ENCODE measurements at regions not wholly inside any gene's neighbourhood (a gene's known extent, or its start where the extent isn't known, plus 50 kb on each side); places are given as distances from the start of the nearest gene placed in this dataset.

- no peak for DNase-seq (ENCODE audit: low read depth)
Observed at GRCh38 chr7:157482025-157482424, 145.2 kb downstream of the DNAJB6 start.

DNA sequence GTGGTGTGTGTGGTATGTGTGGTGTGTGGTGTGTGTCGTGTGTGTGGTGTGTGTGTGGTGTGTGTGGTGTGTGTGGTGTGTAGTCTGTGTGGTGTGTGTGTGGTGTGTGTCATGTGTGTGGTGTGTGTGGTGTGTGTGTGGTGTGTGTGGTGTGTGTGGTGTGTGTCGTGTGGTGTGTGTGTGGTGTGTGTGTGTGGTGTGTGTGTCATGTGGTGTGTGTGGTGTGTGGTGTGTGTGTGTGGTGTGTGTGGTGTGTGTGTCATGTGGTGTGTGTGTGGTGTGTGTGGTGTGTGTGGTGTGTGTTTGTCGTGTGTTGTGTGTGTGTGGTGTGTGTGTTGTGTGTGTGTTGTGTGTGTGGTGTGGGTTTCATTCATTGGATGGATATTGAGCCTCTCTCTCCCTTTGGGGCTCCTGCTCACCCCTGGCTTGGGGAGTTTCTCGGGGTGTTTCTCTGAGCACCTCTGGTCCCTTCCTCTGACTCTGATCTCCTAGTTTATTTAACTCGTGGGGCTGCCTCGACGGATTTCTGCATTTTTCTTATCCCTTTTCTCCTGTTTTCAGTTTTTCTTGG, 145.8 kb downstream of the DNAJB6 start:
- DNase-seq (ENCODE audit: low read depth), result no peak

DNA sequence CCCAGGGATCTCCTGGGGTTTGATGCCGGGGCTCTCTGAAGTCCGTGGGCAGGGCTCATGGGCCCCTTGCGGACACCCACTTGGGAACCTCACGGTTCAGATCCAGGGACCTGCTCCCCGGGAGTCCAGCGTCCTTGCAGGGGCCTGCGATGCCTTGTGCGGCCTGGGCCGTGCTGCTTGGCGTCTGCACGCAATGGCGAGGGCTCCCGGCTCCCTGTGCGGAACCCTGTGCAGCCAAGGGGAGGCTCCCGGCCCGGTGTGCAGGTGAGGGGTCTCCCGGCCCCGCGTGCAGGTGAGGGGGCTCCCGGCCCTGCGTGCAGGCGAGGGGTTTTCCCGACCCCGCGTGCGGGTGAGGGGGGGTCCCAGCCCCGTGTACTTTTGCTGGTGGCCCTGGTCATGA, 146.7 kb downstream of the DNAJB6 start:
- no peak for DNase-seq (ENCODE audit: low read depth)

DNA sequence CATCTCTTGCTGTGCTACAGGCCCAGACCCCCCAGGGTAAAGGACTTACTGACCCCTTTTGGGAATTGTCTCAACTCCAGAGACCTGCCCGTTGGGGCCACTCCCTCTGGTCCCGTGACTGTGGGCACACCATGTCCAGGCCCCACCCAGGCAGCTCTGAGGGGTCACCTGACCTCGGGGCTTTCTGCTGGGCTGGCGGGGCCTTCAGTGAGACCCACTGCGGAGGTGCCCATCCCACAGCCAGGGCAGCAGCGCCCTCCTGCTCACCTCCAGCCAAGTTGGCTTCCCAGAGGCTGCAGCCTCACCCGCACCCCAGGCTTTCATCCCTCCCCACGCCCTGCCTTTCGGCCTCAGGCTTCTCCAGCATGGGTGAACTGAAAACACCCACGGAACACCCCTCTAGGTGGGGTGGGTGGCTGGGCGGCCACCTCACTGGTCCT, 147.2 kb downstream of the DNAJB6 start:
- no peak for DNase-seq (ENCODE audit: low read depth)

DNA sequence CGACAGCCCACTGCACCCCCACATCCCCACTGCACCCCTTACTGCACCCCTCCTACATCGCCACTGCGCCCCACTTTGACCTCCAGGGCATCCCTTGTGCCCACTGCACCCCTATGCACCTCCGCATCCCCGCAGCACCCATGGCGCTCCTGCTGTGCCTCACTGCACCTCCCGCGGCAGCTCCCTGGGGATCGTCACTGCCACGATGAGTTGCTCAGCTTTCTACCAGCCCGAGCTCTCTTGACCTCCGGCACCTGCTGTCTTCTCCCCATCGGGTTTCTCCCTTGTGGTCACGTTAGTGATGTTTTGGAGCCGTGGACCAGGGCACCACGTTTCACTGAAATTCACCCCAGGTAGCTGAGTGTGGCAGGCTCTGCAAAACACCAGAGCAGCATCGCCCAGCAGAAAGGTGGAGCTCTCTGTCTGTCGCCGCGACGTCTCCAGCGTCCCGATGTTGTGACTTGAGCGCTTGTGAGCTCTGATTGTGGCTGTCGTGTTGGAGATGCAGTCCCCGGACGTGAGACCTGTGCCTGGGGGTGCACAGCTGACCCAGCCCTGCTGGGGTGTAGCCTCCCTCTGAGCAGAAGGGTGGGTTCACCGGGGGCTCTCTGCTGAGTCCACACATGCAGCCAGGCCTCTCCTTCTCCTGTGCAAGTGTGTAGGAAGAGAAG, 147.7 kb downstream of the DNAJB6 start:
- DNase-seq (ENCODE audit: low read depth), result no peak

- DNase-seq (ENCODE audit: low read depth), result no peak
Observed at GRCh38 chr7:157485361-157485831, 148.6 kb downstream of the DNAJB6 start.

GRCh38 chr7:157486007-157486755, 149.4 kb downstream of the DNAJB6 start:
- DNase-seq (ENCODE audit: low read depth), result no peak

GRCh38 chr7:157487046-157487770, 150.4 kb downstream of the DNAJB6 start:
- DNase-seq (ENCODE audit: low read depth), result no peak

GRCh38 chr7:157488281-157488680, 151.5 kb downstream of the DNAJB6 start:
- DNase-seq (ENCODE audit: low read depth), result peak; percentile 59

- no peak for DNase-seq (ENCODE audit: low read depth)
Observed at GRCh38 chr7:157488966-157489365, 152.2 kb downstream of the DNAJB6 start.

Measured in M059J (cell line).